Hepatocyte (in vitro differentiated cells): ENCODE measurements at regions not wholly inside any gene's neighbourhood (a gene's known extent, or its start where the extent isn't known, plus 50 kb on each side); places are given as distances from the start of the nearest gene placed in this dataset.

Experiments
- EZH2phosphoT487 ChIP-seq: fragments of 200-600 bp; sonication (generic); IDR thresholded peaks from one replicate; pipeline ENCODE4 v1.6.1; 2018; ENCODE audit warnings: antibody characterized with exemption, mild to moderate bottlenecking, low read depth, moderate library complexity; ENCODE audit not compliant: unreplicated experiment, severe bottlenecking
- TF ChIP-seq, protein P1 (sequence below): fragments of 200-600 bp; sonication (generic); IDR thresholded peaks from 2 replicates; pipeline ENCODE4 v1.5.1; 2016; ENCODE audit warnings: antibody characterized with exemption, mild to moderate bottlenecking; ENCODE audit not compliant: poor library complexity

DNA sequence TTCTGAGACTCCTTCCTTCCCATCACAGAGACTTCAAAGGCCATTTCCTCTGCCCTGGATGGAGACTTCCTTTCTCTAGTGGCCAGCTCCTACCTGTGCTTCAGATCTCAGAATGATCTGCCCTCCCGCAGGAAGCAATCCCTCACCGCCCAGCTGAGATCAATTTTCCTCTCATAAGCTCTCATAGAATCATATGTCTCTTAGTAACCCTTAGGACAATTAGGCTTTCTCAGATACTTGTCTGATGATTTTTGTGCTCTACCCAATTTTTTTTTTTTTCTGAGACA is 212.6 kb upstream of the PRSS58 start:
- TF ChIP-seq, protein P1, sequence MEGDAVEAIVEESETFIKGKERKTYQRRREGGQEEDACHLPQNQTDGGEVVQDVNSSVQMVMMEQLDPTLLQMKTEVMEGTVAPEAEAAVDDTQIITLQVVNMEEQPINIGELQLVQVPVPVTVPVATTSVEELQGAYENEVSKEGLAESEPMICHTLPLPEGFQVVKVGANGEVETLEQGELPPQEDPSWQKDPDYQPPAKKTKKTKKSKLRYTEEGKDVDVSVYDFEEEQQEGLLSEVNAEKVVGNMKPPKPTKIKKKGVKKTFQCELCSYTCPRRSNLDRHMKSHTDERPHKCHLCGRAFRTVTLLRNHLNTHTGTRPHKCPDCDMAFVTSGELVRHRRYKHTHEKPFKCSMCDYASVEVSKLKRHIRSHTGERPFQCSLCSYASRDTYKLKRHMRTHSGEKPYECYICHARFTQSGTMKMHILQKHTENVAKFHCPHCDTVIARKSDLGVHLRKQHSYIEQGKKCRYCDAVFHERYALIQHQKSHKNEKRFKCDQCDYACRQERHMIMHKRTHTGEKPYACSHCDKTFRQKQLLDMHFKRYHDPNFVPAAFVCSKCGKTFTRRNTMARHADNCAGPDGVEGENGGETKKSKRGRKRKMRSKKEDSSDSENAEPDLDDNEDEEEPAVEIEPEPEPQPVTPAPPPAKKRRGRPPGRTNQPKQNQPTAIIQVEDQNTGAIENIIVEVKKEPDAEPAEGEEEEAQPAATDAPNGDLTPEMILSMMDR = no peak
- TF ChIP-seq EZH2phosphoT487 = no peak
